ENCODE measurements at regions not wholly inside any gene's neighbourhood (a gene's known extent, or its start where the extent isn't known, plus 50 kb on each side); places are given as distances from the start of the nearest gene placed in this dataset.

DNA sequence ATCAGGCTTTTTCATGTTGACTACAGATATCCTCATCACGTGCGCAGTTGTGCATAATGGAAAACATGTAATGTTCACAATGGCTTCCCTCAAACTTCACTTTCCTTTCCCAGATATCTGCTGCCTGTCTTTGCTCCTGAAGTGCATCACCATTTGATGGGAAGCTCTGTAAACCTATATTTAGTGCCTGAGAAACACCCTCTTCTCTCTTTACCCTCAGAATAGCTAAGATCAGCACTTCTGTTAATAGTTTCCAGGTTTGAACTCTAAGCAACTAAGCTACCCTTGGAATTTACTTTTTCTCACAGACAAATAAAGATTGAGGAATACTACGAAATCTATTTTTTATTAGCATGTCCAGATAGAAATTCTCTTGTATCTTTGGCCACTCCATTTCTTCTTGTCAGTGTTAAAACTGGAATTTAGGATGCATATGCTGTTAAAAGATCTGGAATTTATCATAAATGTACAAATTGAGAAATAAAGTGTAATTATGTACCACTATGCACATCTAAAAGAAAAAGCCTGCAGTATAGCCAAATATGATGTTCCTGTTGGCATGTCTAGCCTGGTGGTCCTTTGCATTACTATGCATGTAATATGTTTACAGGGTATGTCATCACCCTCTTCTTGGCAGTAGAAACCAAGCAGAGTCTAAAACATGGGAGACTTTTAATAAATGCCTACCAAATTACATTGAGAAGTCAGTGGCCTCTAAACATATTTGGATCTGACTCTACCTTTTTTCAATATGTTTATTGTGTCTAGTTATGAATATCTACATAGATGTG, 278.7 kb downstream of the FIGN start:
- DNase-seq (ENCODE audit: low read depth), result no peak

DNA sequence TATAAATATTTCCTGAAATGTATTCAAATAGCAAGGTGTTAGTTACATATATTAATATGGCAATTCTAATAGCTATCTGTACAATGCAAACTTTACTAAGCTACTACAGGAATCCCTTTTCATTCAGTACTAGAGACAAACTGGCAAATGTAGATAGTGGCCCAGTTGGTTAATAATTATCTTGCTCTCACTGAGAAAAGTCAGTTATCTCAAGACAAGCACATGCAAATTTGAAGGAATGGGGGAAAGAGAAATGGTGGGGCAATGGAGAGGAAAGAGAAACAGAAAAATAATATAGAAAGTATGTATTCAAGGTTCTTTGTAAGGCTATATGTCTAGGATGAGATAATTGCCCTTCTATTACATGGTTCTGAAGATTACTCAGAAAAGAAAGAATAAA, 280.0 kb downstream of the FIGN start:
- DNase-seq (ENCODE audit: low read depth), result no peak

DNA sequence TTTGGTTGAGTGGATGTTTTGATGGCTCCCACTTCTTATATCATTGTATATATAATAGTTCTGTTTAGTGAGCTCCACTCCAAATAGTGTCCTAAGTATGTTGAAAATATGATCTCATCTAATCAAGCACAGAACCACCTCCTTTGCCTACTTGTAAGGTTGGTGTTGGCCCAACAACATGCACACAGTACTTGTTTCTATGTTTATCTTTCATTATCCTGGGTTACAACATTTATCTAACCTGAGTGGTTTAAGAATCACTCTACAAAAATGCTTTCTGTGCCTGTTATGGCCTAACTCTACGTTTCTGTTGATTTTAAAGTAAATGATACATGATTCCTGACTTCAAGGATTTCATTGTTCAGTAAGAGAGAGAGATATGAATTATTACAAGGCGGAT, 281.9 kb downstream of the FIGN start:
- DNase-seq (ENCODE audit: low read depth), result peak; percentile 15

DNA sequence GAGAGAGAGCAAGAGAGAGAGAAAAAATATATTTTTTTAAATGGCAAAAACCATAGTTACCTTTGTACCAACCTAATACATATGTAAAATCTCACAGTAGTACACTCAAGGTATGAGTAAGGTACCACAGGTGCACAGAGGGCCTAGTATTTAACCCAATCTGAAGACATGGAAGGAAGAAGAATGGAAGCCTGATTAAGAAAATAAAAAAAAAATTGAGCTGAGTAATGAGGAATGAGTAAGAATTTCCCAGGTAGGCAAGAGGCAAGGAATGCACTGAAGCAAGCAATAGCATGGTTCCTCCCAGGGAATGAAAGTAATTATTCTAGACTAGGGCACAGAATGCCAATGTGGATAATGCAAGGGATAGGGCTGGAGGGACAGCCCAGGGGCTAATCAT, 294.2 kb downstream of the FIGN start:
- no peak for DNase-seq (ENCODE audit: low read depth)

DNA sequence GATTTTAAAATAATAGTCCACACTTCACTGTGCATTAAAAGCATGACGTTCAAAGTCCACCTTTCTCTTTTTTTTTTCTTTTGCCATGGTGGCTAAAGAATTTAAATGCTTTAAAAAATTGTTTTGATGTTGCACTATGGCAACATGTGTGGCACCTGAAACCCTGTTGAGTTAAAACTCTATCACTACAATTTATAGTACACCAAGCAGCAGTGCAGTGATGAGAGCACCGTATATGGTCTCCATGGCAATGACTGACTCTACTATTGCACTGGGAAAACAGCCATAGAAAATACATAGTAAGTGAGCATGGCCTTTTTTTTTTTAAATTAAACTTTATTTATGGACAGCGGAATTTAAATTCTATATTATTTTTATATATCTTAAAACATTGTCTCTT, 298.8 kb downstream of the FIGN start:
- DNase-seq (ENCODE audit: low read depth), result no peak

DNA sequence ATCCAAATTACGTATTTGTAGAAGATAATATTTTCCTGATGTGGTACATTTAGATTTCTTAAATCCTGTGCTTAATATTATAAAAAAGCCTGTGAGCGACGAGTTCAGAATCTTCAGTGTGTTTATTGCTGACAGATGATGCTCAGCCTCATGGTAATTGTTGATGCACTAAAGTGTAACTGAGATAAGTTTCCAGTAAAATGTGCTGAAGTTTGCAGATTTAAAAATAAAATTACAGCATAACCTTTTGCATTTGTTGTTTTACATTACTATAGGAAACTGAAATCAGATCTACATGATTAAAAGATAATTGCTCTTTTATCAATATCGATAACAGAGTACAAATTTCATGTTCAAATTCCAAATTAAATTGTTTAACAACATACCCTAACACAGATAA, 307.6 kb downstream of the FIGN start:
- no peak for DNase-seq (ENCODE audit: low read depth)

DNA sequence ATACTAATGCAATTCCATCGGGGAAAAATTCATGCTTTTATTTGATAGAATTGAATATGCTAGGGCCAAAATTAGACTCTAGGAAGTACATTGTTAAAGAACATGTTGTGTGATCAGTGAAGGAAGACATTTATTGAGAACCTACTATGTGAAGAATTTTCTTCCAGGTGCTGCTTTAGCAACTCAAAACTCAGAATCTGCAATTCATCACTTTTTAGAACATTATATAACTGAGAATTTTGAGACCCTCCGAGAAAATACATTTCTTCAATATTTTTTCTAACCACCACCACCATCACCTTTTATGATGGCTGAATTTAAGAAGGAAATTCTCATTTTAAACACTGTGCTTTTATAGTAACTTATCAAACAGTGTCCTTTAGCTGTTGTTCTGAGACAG, 315.2 kb downstream of the FIGN start:
- DNase-seq (ENCODE audit: low read depth), result no peak

DNA sequence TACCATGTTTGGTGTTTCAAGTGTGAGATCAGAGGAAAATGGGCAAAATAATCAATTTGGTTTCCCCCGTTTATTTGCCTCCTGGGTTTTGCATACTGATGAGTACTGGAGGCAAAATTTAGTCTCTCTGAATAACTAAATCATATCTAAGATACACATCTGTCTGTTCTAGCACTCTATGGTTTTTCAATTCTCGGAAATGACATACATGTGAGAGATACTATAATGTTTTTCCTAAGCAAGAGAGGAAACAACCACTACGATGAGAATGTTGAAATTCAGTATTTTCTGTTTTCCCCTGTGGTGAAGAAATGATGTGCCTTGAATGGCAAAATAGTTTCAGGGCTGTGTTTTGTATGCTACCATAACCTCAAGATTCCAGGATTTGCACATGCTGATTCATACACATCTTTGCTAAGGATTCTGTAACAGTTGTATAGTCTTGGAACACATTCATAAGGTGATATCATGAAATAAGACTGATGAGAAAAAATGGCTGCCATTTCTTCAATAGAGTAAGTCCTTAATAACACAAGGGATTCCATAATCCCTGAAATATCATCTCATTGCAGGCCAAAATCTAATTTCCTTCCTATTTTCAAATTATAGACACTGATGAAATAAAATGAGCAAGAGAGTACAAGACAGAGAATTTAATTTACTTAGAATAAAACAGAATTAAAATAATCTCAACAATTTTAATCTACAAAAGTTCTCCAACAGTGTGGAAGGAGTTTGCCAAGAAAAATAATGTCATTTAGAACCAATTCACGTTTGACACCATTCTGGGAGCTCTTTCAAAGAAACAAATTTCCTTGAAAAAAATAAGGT, 316.6 kb downstream of the FIGN start:
- no peak for DNase-seq (ENCODE audit: low read depth)

DNA sequence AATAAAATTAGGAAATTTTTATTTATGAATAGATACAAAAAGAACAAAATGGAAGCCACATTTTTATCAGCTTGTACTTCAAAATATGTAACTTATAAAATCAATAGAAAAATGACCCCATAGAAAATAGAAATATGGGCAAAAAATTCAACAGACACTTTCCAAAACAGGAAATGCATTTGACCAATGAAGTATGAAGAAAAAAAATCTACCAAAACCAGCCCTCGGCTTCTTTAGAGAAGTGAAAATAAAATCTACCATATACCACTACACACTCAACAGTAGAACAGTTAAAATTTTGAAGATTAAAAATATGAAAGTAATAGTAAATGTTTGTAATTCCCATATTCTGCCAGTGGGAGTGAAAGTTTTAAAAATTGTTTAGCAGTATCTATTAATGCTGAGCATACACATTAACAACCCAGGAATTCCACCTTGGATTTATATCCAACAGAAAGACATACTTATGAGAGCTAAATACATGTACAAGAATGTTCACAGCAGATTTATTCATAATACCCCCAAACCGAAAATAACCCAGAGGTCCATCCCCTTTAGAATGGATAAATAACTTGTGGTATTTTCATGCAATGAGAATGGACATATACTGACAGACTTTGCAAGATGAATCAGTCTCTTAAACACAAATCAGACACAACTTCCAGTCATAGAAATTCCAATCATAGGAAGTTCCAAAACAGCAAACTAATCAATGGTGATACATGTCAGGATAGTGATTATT, 318.0 kb downstream of the FIGN start:
- DNase-seq (ENCODE audit: low read depth), result no peak

DNA sequence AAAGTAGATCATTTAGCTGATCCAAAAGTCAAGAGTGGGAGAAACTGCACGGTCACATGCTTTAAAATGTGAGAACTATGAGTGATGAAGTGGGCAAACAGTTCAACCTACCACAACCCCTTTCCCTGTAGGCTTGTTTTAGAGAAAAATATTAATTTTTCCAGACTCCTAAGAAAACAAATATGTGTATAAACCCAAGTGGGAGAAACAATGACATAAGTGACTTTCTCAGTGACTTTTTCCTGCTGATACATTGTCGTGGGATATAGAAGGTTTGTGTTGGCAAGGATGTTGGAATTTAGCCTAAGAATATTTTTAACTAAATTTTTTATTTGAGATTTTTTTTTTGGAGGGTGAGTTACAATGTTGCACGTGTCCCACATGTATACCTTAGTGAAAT, 321.7 kb downstream of the FIGN start:
- no peak for DNase-seq (ENCODE audit: low read depth)

DNA sequence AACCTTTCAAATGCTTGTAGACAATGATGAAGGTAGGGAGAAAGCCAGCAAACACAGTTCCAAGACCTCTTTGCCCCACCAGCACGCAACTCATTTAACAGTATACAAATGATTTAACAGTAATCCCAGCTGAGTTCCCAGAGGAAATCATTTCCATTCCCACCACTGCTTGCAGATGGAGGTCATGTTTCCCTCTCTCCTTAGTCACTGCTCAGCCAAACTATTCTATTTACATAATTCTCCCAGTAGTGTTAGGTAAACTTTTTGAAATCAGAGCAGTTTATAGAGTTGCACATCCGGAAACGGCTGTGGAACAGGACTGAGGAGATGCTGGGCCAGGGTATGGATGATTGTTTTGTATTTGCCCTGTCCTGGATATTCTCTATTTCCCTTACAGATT, 328.5 kb downstream of the FIGN start:
- DNase-seq (ENCODE audit: low read depth), result no peak

DNA sequence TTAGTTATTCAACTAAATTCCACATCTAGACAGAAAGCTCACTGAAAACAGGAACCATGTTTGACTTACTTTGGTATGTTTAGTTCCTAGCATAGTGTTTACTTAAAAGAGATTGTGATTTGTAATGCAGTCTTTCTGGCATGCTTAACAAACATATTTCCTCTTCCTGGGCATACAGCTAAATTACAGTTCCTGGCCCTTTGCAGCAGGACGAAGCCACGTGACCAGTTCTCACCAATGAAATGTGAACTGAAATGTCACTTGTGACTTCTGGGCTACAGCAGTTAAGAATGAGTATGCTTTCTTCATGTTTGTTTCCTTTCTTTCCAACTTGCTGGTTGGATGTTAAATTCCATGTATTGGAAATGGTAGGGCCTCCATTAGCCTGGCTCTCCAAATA, 330.5 kb downstream of the FIGN start:
- no peak for DNase-seq (ENCODE audit: low read depth)

DNA sequence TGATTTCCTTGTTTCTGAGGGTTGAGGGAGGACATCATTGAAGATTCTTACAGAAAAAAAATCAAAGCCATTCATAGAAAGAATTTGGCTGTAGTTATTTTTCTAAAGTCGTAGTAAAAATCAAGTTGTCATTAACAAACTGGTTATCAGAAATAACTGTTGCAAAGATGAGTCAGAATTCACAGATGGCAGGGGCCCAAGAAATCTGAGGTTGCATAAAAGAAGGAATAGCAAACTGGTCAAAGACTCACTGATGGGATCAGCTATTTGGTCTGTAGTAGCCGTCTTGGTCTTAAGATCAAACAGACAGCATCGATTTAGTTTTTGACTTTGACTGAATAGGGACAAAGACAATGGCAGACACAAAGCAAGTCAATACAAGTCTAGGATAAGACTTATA, 334.3 kb downstream of the FIGN start:
- peak; percentile 53 for DNase-seq (ENCODE audit: low read depth)

DNA sequence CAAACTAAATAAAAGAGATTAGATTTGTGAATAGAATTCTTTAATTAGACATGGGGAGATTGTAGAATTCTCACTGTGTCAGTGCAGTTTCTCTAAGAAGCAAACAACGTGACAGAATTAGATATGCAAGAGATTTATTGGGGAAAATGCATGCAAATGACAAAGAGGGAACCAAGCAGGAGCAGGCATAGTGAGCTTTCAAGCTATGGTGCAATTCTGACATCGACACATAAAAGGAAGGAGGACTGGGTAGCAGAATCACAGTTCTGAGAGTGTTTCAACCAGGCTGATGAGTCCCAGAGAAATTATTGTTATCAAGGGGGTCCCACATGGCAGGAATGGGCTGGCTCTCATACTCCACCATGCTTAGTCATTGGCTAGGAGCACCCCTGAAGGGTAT, 338.4 kb downstream of the FIGN start:
- no peak for DNase-seq (ENCODE audit: low read depth)

DNA sequence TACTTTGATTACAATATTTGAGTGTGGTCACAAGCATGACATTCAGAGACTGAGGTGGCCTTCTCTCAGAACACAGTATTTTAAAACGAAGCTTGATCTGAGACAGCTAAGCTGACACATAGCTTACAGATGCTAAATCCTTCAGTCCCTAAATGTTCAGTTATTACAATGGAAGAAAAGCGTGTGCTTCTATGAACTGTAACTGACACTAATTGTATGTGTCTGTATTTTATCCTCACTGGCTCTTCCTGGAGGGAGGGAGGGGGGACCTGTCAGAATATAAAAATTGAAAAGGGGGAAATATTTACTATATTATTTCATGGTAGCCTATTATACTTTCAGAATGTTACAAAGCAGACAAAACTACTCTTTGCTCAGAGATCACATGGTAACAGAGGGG, 340.2 kb downstream of the FIGN start:
- DNase-seq (ENCODE audit: low read depth), result no peak

DNA sequence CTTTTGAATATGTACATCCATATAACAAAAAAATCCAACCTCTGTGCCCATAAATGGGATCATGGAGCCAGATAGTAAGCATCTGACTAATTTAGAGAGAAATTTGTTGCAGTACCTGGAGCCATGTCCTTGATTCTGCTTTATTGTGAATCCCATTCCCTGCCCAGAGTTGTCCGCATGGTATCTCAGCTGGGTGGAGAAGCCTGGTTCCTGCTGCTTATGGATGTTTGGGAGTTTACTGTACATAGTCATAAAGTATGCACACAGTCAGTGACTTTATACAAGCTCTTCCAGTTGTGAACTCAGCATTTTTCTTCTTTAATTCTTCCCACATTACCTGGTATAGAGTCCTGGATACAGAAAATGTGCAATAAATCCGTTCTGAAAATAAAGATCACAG, 346.0 kb downstream of the FIGN start:
- DNase-seq (ENCODE audit: low read depth), result no peak

DNA sequence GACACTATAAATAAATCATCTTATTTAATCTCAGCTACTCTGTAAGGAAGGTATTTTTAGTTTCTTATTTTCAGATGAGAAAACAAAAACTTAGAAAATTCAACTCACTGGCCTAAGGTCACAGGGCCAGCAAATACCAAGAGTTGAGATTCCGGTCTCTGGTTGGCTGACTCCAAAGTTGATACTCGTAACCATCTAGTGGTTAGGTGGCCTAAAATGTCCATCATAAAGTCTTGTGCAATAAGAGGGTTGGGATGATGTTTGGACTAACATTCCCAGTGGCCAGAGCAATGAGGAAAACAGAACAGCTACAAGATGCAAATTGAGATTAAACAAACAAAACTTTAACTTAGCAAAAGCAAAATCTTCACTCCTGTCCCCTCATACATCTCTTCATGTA, 360.3 kb downstream of the FIGN start:
- DNase-seq (ENCODE audit: low read depth), result no peak

DNA sequence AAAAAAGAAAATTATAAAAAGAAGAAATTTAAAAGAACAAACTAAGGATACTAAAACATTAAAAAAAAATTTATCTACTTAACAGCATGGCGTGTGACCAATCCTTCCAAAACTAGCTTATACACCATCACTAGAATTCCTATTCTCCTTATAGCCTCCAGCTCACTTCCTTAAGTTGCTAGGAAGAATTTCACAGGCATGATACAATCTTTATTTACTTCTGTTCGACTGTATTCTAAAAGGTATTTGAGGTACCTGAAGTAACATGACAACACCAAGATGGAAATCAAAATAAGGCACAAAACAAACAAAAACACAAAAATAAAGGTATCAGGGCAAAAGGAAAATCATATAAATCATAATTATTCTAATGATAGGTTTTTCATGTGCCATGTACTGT, 360.7 kb downstream of the FIGN start:
- no peak for DNase-seq (ENCODE audit: low read depth)

DNA sequence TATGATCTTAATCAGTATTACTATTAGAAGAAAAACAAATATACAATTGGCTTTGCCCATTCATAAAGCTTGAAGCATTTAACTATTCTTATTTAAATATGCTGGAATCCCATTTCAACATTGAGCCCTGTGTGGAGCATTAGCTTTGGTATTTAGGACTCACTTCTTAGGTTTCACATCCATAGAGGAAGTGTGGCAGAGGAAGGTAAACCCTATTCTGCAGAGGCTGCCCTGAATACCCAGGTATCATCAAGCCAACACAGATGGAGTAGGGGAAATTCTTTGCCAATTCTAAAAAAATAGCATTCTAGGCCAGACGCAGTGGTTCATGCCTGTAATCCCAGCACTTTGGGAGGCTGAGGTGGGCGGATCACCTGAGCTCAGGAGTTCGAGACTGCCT, 361.5 kb downstream of the FIGN start:
- no peak for DNase-seq (ENCODE audit: low read depth)

DNA sequence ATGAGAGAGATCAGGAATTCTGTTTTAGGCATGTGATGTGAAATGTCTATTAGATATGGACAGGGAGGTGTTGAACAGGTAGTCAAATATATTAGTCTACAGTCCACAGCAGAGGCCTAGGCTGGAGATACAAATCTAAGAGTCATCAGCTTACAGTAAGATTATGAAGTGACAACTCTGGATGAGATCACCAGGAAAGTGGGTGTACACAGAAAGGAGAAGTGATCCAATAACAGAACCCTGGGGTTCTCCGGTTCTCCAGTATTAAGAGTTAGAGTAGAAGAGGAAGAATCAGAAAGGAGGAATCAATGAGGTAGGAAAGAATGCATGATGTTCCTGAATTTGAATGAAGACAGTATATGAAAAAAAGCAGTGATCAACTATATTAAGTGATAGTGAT, 362.3 kb downstream of the FIGN start:
- no peak for DNase-seq (ENCODE audit: low read depth)

DNA sequence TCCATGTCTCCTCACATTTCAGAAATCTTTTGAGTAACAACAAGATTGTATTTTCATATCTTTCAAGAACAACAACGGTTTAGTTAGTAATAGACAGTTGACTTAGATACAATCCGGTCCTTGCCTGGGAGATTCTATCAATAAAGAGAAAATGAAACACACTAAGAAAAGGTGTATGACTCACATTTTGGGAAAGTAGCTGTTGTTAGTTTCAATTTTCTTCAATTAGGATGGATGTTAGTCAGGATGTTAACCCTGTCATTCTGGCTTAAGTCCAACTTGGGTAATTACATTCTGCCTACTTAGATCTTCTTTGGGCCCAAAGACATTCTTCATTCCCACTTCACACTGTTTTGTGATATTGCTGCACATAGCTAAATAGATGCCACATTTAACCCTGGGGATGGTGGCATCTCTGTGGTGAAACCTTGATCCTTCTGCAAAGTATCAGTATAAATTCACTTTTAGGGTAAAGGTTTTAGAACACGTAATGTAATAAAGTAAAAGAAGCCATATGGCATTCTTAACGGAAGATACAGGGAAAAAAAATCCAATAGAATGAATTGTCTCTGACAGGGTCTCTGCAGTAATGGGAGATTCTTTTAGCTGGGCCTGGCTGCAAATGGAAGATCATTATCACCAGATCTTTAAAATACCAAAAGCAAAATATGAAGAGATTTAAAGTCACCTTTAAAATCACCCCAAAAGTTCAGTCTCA, 365.5 kb downstream of the FIGN start:
- no peak for DNase-seq (ENCODE audit: low read depth)

DNA sequence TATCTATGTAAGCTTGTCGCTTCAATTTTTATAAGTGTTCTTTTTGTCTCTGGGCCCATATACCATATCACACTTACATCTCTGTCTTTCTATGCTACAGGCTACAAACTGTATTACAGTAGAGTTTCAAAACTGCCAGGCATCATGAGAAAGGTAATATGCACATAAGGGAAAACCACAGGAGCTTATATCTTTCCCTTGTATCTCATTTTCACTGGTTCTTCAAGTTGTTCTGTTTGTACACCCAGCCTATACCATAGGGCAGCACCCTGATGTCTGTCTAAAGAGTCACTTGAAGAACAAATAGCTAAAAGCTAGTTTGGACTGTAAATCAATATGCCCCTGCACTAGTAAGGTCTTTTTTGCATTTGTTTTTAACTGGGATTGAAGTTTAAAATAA, 366.7 kb downstream of the FIGN start:
- no peak for DNase-seq (ENCODE audit: low read depth)
